Mucosa of stomach (tissue), 1 donor: ENCODE measurements at regions not wholly inside any gene's neighbourhood (a gene's known extent, or its start where the extent isn't known, plus 50 kb on each side); places are given as distances from the start of the nearest gene placed in this dataset.

ENCODE experiments used
- H3K27me3 ChIP-seq: one replicate; pipeline ENCODE4 v1.7.0; 2013; ENCODE audit warnings: mild to moderate bottlenecking, low read length; ENCODE audit not compliant: control insufficient read depth, insufficient read depth
- H3K36me3 ChIP-seq: one replicate; pipeline ENCODE4 v1.7.0; 2013; ENCODE audit warnings: low read length; ENCODE audit not compliant: control insufficient read depth, insufficient read depth
- H3K4me1 ChIP-seq: one replicate; pipeline ENCODE4 v1.7.0; 2013; ENCODE audit warnings: mild to moderate bottlenecking, low read length; ENCODE audit not compliant: control insufficient read depth, insufficient read depth
- H3K4me3 ChIP-seq: one replicate; pipeline ENCODE4 v1.7.0; 2013; ENCODE audit warnings: low read length
- H3K9ac ChIP-seq: one replicate; pipeline ENCODE4 v1.7.0; 2013; ENCODE audit warnings: mild to moderate bottlenecking, low read length, moderate library complexity
- H3K9me3 ChIP-seq: one replicate; pipeline ENCODE4 v1.7.0; 2013; ENCODE audit warnings: mild to moderate bottlenecking, low read length, moderate library complexity; ENCODE audit not compliant: control insufficient read depth
- donor health status: Pancreatic carcinoma.

DNA sequence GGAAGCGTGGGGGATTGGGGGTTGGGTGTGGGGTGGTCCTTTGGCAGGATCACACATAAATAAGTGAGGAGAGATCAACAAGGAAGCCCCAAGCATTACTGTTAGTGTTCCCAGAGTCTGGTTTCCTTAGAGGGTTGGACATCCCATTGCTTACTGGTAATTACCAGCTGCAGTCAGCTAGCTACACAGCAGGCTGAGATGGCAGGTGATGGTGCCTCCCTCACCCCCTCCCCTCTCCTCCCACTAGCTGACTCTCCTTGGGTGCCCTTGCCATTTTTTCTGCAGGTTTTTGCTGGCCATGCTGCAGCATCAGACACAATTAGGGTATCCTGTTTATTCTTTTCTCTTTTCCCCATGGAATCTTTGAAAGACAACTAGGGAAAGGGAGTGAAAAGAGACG, 107.5 kb upstream of the TLR4 start:
- Histone ChIP-seq H3K4me1 (no peaks in the 10 kb centered on the region), H3K27me3 (no peaks in the 10 kb centered on the region), H3K36me3 (no peaks in the 10 kb centered on the region), H3K9me3 (no peaks in the 10 kb centered on the region), H3K9ac (no peak overlapping the region), H3K4me3 (no peak overlapping the region)

GRCh38 chr9:117595650-117596049, 108.6 kb upstream of the TLR4 start:
- Histone ChIP-seq H3K9ac (no peak overlapping the region), H3K27me3 (no peaks in the 10 kb centered on the region), H3K9me3 (no peaks in the 10 kb centered on the region), H3K4me1 (no peaks in the 10 kb centered on the region), H3K4me3 (no peak overlapping the region), H3K36me3 (no peaks in the 10 kb centered on the region)

GRCh38 chr9:117587263-117587662, 116.9 kb upstream of the TLR4 start:
- no peak overlapping the region for H3K9ac ChIP-seq
- H3K9me3 ChIP-seq: no peaks in the 10 kb centered on the region
- no peaks in the 10 kb centered on the region for H3K4me1 ChIP-seq
- no peaks in the 10 kb centered on the region for H3K36me3 ChIP-seq
- no peak overlapping the region for H3K4me3 ChIP-seq
- H3K27me3 ChIP-seq: peaks cover 3% of the 10 kb centered on the region

DNA sequence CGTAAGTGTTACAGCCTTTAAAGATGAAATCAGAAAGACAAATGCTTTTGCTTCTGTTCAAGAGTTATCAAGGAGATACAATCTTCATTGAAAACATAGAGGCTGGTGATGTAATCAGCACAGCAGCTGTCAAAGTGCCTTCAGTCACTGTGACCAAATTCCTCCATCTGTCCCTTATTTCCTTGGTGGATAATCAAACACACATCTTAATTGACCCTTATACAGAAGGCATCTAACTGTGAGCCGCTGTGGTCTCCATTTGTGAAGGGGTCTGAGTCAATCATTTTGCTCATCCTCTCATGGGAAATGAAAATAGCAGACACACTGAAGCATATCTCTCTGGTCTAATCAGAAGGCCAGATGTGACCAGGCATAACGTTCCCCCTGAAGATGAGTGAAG, 130.1 kb upstream of the TLR4 start:
- H3K9me3 ChIP-seq: no peaks in the 10 kb centered on the region
- H3K36me3 ChIP-seq: no peaks in the 10 kb centered on the region
- no peak overlapping the region for H3K4me3 ChIP-seq
- H3K27me3 ChIP-seq: no peaks in the 10 kb centered on the region
- H3K9ac ChIP-seq: no peak overlapping the region
- no peaks in the 10 kb centered on the region for H3K4me1 ChIP-seq

- Histone ChIP-seq H3K27me3 (no peaks in the 10 kb centered on the region), H3K9ac (no peak overlapping the region), H3K4me1 (peaks cover 5% of the 10 kb centered on the region), H3K36me3 (no peaks in the 10 kb centered on the region), H3K9me3 (no peaks in the 10 kb centered on the region), H3K4me3 (no peak overlapping the region)
Observed at GRCh38 chr9:117564839-117565238, 139.4 kb upstream of the TLR4 start.

DNA sequence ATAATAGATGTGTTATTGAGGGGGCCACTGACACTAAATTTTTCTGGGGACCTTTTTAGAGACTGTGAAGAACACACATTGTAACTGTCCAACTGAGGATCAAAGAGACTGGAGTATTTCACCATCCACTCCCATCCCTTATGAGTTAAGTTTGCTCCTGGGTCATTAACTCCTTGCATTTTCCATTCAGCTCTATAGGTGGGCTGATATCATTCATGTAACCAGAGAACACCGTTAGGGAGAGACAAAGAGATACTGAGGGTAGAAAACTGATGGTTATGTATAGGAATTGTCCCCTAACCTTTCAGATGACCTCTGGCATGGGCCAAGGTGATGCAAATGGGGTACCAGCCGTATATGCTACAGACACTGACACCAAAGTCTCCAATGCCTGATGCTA, 142.4 kb upstream of the TLR4 start:
- H3K4me3 ChIP-seq: no peak overlapping the region
- H3K36me3 ChIP-seq: no peaks in the 10 kb centered on the region
- no peaks in the 10 kb centered on the region for H3K27me3 ChIP-seq
- H3K9me3 ChIP-seq: no peaks in the 10 kb centered on the region
- H3K4me1 ChIP-seq: peaks cover 5% of the 10 kb centered on the region
- no peak overlapping the region for H3K9ac ChIP-seq

GRCh38 chr9:117555964-117556629, 141.2 kb upstream of the ASTN2 start:
- Histone ChIP-seq H3K4me1 (no peaks in the 10 kb centered on the region), H3K4me3 (no peak overlapping the region), H3K27me3 (no peaks in the 10 kb centered on the region), H3K36me3 (no peaks in the 10 kb centered on the region), H3K9ac (no peak overlapping the region), H3K9me3 (no peaks in the 10 kb centered on the region)

DNA sequence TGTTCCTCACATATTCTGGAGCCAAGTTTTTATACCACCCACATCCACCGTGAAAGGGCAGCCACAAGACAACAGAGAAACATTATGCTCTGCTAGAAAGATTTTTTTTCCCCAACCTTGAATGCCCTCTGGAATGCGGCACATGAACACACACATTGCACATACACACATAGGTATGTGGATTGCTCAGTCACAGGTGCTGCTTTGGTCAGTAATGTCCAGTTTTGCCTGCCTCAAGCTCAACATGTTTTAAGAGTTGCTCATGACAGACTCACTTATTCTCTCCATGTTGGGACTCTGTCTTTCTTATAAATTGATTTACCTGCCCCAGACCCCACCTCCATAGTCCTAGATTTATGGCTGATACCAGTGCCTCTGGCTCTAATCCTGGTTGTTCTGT, 138.0 kb upstream of the ASTN2 start:
- Histone ChIP-seq H3K9ac (no peak overlapping the region), H3K36me3 (no peaks in the 10 kb centered on the region), H3K27me3 (no peaks in the 10 kb centered on the region), H3K4me3 (no peak overlapping the region), H3K4me1 (no peaks in the 10 kb centered on the region), H3K9me3 (no peaks in the 10 kb centered on the region)

GRCh38 chr9:117551171-117551570, 136.3 kb upstream of the ASTN2 start:
- Histone ChIP-seq H3K4me3 (no peak overlapping the region), H3K27me3 (no peaks in the 10 kb centered on the region), H3K4me1 (no peaks in the 10 kb centered on the region), H3K9ac (no peak overlapping the region), H3K36me3 (no peaks in the 10 kb centered on the region), H3K9me3 (no peaks in the 10 kb centered on the region)

DNA sequence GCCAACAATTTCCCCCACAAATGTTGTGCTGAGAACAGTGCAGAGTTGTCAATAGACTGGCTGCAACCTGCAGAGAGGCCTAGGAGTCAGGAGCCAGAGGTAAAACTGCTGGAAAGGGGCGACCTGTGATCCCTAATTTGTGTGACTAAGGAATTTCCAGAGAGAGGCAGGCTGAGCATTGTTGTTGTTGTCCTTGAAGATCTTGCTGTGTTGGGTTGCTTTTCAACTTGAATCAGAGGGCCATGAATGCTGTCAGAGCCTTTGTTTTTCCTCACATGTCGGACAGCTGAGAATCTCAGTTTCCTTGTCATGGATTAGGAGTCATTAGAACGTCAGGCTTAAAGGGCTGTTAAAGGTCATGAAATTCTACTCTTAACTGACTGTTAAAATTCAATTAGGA, 134.6 kb upstream of the ASTN2 start:
- no peak overlapping the region for H3K9ac ChIP-seq
- no peaks in the 10 kb centered on the region for H3K9me3 ChIP-seq
- H3K4me3 ChIP-seq: no peak overlapping the region
- no peaks in the 10 kb centered on the region for H3K4me1 ChIP-seq
- no peaks in the 10 kb centered on the region for H3K27me3 ChIP-seq
- H3K36me3 ChIP-seq: no peaks in the 10 kb centered on the region

- no peaks in the 10 kb centered on the region for H3K9me3 ChIP-seq
Observed at GRCh38 chr9:117548556-117548955, 133.7 kb upstream of the ASTN2 start.

DNA sequence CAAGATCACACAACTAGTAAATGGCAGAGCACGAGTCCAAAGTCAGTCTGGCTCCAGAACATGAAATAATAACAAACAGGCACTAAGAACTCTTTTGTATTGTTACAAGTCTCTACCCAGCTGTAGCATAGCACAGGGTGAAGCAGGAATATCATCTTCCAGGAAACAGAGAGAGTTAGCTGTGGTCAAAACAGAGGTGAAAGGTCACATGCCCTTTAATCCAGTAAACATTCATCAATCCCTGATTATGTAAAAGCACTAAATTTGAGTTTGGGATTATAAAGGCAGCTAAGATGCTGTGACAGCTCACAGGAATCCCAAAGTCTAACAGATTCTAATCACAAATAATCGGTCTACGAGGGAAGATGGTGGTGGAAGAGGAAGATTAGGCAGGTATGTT, 133.0 kb upstream of the ASTN2 start:
- Histone ChIP-seq H3K4me3 (no peak overlapping the region), H3K9me3 (no peaks in the 10 kb centered on the region), H3K4me1 (no peaks in the 10 kb centered on the region), H3K36me3 (no peaks in the 10 kb centered on the region), H3K9ac (no peak overlapping the region), H3K27me3 (no peaks in the 10 kb centered on the region)

More at GRCh38 chr9:117548556-117548955, 133.7 kb upstream of the ASTN2 start:
- Histone ChIP-seq H3K9ac (no peak overlapping the region), H3K4me1 (no peaks in the 10 kb centered on the region), H3K36me3 (no peaks in the 10 kb centered on the region), H3K27me3 (no peaks in the 10 kb centered on the region), H3K4me3 (no peak overlapping the region)
